GM12878 (cell line): ENCODE measurements at regions not wholly inside any gene's neighbourhood (a gene's known extent, or its start where the extent isn't known, plus 50 kb on each side); places are given as distances from the start of the nearest gene placed in this dataset.

Source experiments
- ATAC-seq: fragments of 200-7000 bp; cut with Tn5 transposase; 3 replicates; pipeline ENCODE4 v1.9.1; 2020; ENCODE audit warnings: mild to moderate bottlenecking, moderate library complexity
- BruUV-seq: library from RNA; stranded (reverse); fragments of 400-500 nt; replicated peaks from 2 replicates; lab custom pipeline; 2021; lab: Mats Ljungman, UMichigan
- CTCF ChIA-PET: fragments of 300-600 bp; sonication (Branson Sonifier 250); formaldehyde crosslinking; extraction: SDS; loops from one replicate; lab custom pipeline; 2021; ENCODE audit warnings: inconsistent platforms; lab: Yijun Ruan, JAX
- POLR2A ChIA-PET: fragments of 350-600 bp; formaldehyde crosslinking; extraction: SDS; loops from one replicate; lab custom pipeline; 2021; ENCODE audit warnings: inconsistent platforms; lab: Charles Lee
- RAD21 ChIA-PET: fragments of 300-600 bp; sonication (Branson Sonifier 250); formaldehyde crosslinking; loops from one replicate; lab custom pipeline; 2023; ENCODE audit warnings: antibody characterized with exemption; ENCODE audit not compliant: unreplicated experiment; lab: Charles Lee
- SMC1A ChIA-PET: fragments of 300-600 bp; sonication (Branson Sonifier 250); formaldehyde crosslinking; loops from one replicate; lab custom pipeline; 2023; ENCODE audit not compliant: unreplicated experiment, uncharacterized antibody; lab: Charles Lee
- DNase-seq: peaks from one replicate; pipeline ENCODE4 v3.0.0-alpha.2; 2011; ENCODE audit warnings: low read depth, low spot score
- FAIRE-seq: peaks from 3 replicates; lab custom pipeline; 2011; peaks lifted over from hg19 to GRCh38; lab: Jason Lieb, UNC
- H2AFZ ChIP-seq: 2 replicates; pipeline ENCODE4 v1.6.0; 2011; ENCODE audit warnings: low read depth, low read length, control low read depth; ENCODE audit not compliant: control insufficient read depth
- H3K27ac ChIP-seq: 2 replicates; pipeline ENCODE4 v1.5.1; 2011; ENCODE audit warnings: control low read depth; ENCODE audit not compliant: control insufficient read depth, insufficient read depth
- H3K27me3 ChIP-seq, 2 experiments: replicated peaks in 1 of 2; 2 replicates each; pipeline versions ENCODE4 v1.6.0 to v1.6.1; 2011; ENCODE audit warnings: low read length in 1 of 2; ENCODE audit not compliant: control insufficient read depth in 2 of 2, insufficient read depth in 2 of 2
- H3K36me3 ChIP-seq, 2 experiments: 2 replicates each; pipeline ENCODE4 v1.5.1; 2011; ENCODE audit warnings: low read length in 1 of 2; ENCODE audit not compliant: control insufficient read depth in 2 of 2, insufficient read depth in 2 of 2
- H3K4me1 ChIP-seq: 2 replicates; pipeline ENCODE4 v1.6.1; 2011; ENCODE audit warnings: mild to moderate bottlenecking, low read length, moderate library complexity, mixed read lengths; ENCODE audit not compliant: control insufficient read depth, insufficient read depth
- H3K4me2 ChIP-seq: 2 replicates; pipeline ENCODE4 v1.6.0; 2011; ENCODE audit warnings: control low read depth; ENCODE audit not compliant: control insufficient read depth, insufficient read depth
- H3K4me3 ChIP-seq: fragments of 200-600 bp; sonication (generic); 2 replicates; pipeline ENCODE4 v1.5.1; 2016
- H3K79me2 ChIP-seq: 2 replicates; pipeline ENCODE4 v1.6.0; 2011; ENCODE audit warnings: low read length; ENCODE audit not compliant: control insufficient read depth, insufficient read depth
- H3K9ac ChIP-seq: 2 replicates; pipeline ENCODE4 v1.8.0; 2011; ENCODE audit warnings: low read length, control low read depth, mixed read lengths; ENCODE audit not compliant: control insufficient read depth, insufficient read depth
- H3K9me3 ChIP-seq: replicated peaks from 3 replicates; pipeline ENCODE4 v1.5.1; 2011; ENCODE audit warnings: mild to moderate bottlenecking, low read length; ENCODE audit not compliant: control insufficient read depth, insufficient read depth
- H4K20me1 ChIP-seq: 2 replicates; pipeline ENCODE4 v1.6.0; 2011; ENCODE audit not compliant: control insufficient read depth, insufficient read depth
- CBX3 ChIP-seq: fragments of 200-600 bp; sonication (generic); IDR thresholded peaks from 2 replicates; pipeline ENCODE4 v1.6.1; 2016; ENCODE audit warnings: low read depth, borderline replicate concordance
- CTCF ChIP-seq, 3 experiments: IDR thresholded peaks in 2 of 3; conservative IDR thresholded peaks in 1 of 3; 2 replicates each; pipeline ENCODE4 v1.5.1; 2011; ENCODE audit warnings: low read depth in 3 of 3, low read length in 3 of 3, mild to moderate bottlenecking in 3 of 3, control low read depth in 2 of 3, moderate library complexity in 2 of 3, inconsistent platforms in 1 of 3, mixed read lengths in 1 of 3; ENCODE audit not compliant: control insufficient read depth in 2 of 3, insufficient read depth in 1 of 3; ENCODE audit errors: extremely low read depth in 1 of 3
- ETV6 ChIP-seq, 2 experiments: fragments of 450-650 bp in 1 of 2; IDR thresholded peaks in 1 of 2; conservative IDR thresholded peaks in 1 of 2; 2 replicates each; pipeline ENCODE4 v1.6.1; 2014; ENCODE audit warnings: antibody characterized with exemption in 1 of 2, borderline replicate concordance in 1 of 2, low read depth in 1 of 2, mild to moderate bottlenecking in 1 of 2, moderate library complexity in 1 of 2
- IKZF2 ChIP-seq, 2 experiments: fragments of 450-650 bp; IDR thresholded peaks; 2 replicates each; pipeline ENCODE4 v1.6.1; 2017; ENCODE audit warnings: mild to moderate bottlenecking in 2 of 2, moderate library complexity in 2 of 2
- MEF2A ChIP-seq: IDR thresholded peaks from 2 replicates; pipeline ENCODE4 v1.6.1; 2011; ENCODE audit warnings: low read depth, mild to moderate bottlenecking, low read length, moderate library complexity; ENCODE audit not compliant: insufficient read depth
- RB1 ChIP-seq: fragments of 450-650 bp; formaldehyde crosslinking; IDR thresholded peaks from 2 replicates; pipeline ENCODE4 v1.6.1; 2017; ENCODE audit warnings: mild to moderate bottlenecking, borderline replicate concordance
- RFX5 ChIP-seq: IDR thresholded peaks from 2 replicates; pipeline ENCODE4 v1.6.1; 2011; ENCODE audit warnings: low read depth, low read length, improper control_type of control experiment
- SMARCA5 ChIP-seq: fragments of 450-650 bp; IDR thresholded peaks from 2 replicates; pipeline ENCODE4 v1.6.1; 2017; ENCODE audit warnings: mild to moderate bottlenecking
- SREBF2 ChIP-seq: IDR thresholded peaks from 2 replicates; pipeline ENCODE4 v1.6.1; 2012; ENCODE audit warnings: mild to moderate bottlenecking, low read length
- TBL1XR1 ChIP-seq: IDR thresholded peaks from 2 replicates; pipeline ENCODE4 v1.6.1; 2012; ENCODE audit warnings: low read depth, low read length, improper control_type of control experiment
- ZBED1 ChIP-seq: IDR thresholded peaks from 2 replicates; pipeline ENCODE4 v1.6.1; 2016; ENCODE audit warnings: borderline replicate concordance
- ZNF24 ChIP-seq: fragments of 450-650 bp; IDR thresholded peaks from 2 replicates; pipeline ENCODE4 v1.6.1; 2017; ENCODE audit warnings: antibody characterized with exemption, mild to moderate bottlenecking
- ZNF622 ChIP-seq: fragments of 450-650 bp; IDR thresholded peaks from 2 replicates; pipeline ENCODE4 v1.6.1; 2017; ENCODE audit warnings: mild to moderate bottlenecking, inconsistent platforms
- WGBS: methylation state at CpG from one replicate; pipeline ENCODE4 v1.1.6; 2016; ENCODE audit warnings: low lambda C conversion rate; ENCODE audit not compliant: insufficient replicate concordance, insufficient coverage; ENCODE audit errors: missing lambda C conversion rate; 5-methylcytosine and 5-hydroxymethylcytosine counted together
- in situ Hi-C: fragments of 300-500 bp; cut with MboI; formaldehyde crosslinking; loops from 9 replicates; pipeline ENCODE4 v1.14.3; 2018; ENCODE audit warnings: mixed read lengths
- intact Hi-C: fragments of 100-400 bp; cut with micrococcal nuclease; formaldehyde crosslinking; loops from one replicate; pipeline ENCODE4 v1.14.2; 2022; ENCODE audit not compliant: unreplicated experiment

- ChIA-PET POLR2A (no interaction called here), SMC1A (no interaction called here)
- BruUV-seq: no TSS peak
- WGBS: 59% methylated on average over 2 of the region's 3 CpGs
- Histone ChIP-seq H2AFZ (no peak overlapping the region), H4K20me1 (no peaks in the 10 kb centered on the region), H3K9me3 (no peaks in the 10 kb centered on the region), H3K9ac (no peak overlapping the region), H3K4me1 (no peaks in the 10 kb centered on the region), H3K4me2 (no peak overlapping the region), H3K36me3 (no peaks in the 10 kb centered on the region), H3K27ac (no peak overlapping the region)
- intact Hi-C loops: no loop called here
- in situ Hi-C loops: no loop called here
- no peak for ATAC-seq
- TF ChIP-seq ZBED1 (no peak), ZNF622 (no peak), IKZF2 (IDR thresholded peaks at IDR 0.05) (no peak), TBL1XR1 (no peak), CTCF (IDR thresholded peaks at IDR 0.05 in 2 of 3, conservative IDR thresholded peaks at IDR 0.05 in 1 of 3; ENCODE audit: control insufficient read depth in 2 of 3, extremely low read depth in 1 of 3, insufficient read depth in 1 of 3, low read depth in 3 of 3, low read length in 3 of 3) (no peak), RB1 (no peak), ETV6 (conservative IDR thresholded peaks at IDR 0.05 in 1 of 2, IDR thresholded peaks at IDR 0.05 in 1 of 2; ENCODE audit: borderline replicate concordance in 1 of 2, low read depth in 1 of 2) (no peak), CBX3 (no peak), SREBF2 (no peak), ZNF24 (no peak), RFX5 (no peak), MEF2A (no peak), SMARCA5 (no peak)
- TF ChIP-seq, all 136 proteins: peak for 0
- CTCF ChIA-PET: no interaction called here
- DNase-seq (no peak), FAIRE-seq (no peak)
- no peaks in the 10 kb centered on the region for H3K79me2 ChIP-seq
- no peaks in the 10 kb centered on the region for H3K27me3 ChIP-seq
- no peak overlapping the region for H3K4me3 ChIP-seq
- RAD21 ChIA-PET: no interaction called here
Measured at GRCh38 chr6:8672882-8673281, 237.5 kb upstream of the SLC35B3 start.
